ENCODE measurements at regions not wholly inside any gene's neighbourhood (a gene's known extent, or its start where the extent isn't known, plus 50 kb on each side); places are given as distances from the start of the nearest gene placed in this dataset.

GRCh38 chr10:8531116-8531515 lies 476.6 kb downstream of the GATA3 start:
- DNase-seq: no peak
- intact Hi-C loops (cut with DNase I; ENCODE audit: low total_unique reads): no loop called here
- Histone ChIP-seq H3K4me1 (no peaks in the 10 kb centered on the region), H3K9me3 (no peaks in the 10 kb centered on the region), H3K27ac (no peak overlapping the region), H3K36me3 (no peaks in the 10 kb centered on the region), H3K4me3 (no peak overlapping the region), H3K27me3 (no peaks in the 10 kb centered on the region)
- no peak for TF ChIP-seq CTCF (IDR thresholded peaks at IDR 0.05)

GRCh38 chr10:8532647-8533046 lies 478.2 kb downstream of the GATA3 start:
- DNase-seq: no peak
- TF ChIP-seq CTCF (IDR thresholded peaks at IDR 0.05): no peak
- H3K27ac ChIP-seq: no peak overlapping the region
- H3K27me3 ChIP-seq: no peaks in the 10 kb centered on the region
- intact Hi-C loops (cut with DNase I; ENCODE audit: low total_unique reads): no loop called here
- H3K4me3 ChIP-seq: no peak overlapping the region
- no peaks in the 10 kb centered on the region for H3K4me1 ChIP-seq
- no peaks in the 10 kb centered on the region for H3K36me3 ChIP-seq
- no peaks in the 10 kb centered on the region for H3K9me3 ChIP-seq

GRCh38 chr10:8533462-8533861 lies 479.0 kb downstream of the GATA3 start:
- H3K4me1 ChIP-seq: no peaks in the 10 kb centered on the region
- H3K9me3 ChIP-seq: no peaks in the 10 kb centered on the region
- H3K36me3 ChIP-seq: no peaks in the 10 kb centered on the region
- H3K27me3 ChIP-seq: no peaks in the 10 kb centered on the region
- no peak overlapping the region for H3K27ac ChIP-seq
- intact Hi-C loops (cut with DNase I; ENCODE audit: low total_unique reads): no loop called here
- no peak for TF ChIP-seq CTCF (IDR thresholded peaks at IDR 0.05)
- H3K4me3 ChIP-seq: no peak overlapping the region
- DNase-seq: no peak

GRCh38 chr10:8534096-8534495 lies 479.6 kb downstream of the GATA3 start:
- no peaks in the 10 kb centered on the region for H3K36me3 ChIP-seq
- no peaks in the 10 kb centered on the region for H3K4me1 ChIP-seq
- DNase-seq: no peak
- no peaks in the 10 kb centered on the region for H3K27me3 ChIP-seq
- no peaks in the 10 kb centered on the region for H3K9me3 ChIP-seq
- no peak overlapping the region for H3K4me3 ChIP-seq
- no peak for TF ChIP-seq CTCF (IDR thresholded peaks at IDR 0.05)
- intact Hi-C loops (cut with DNase I; ENCODE audit: low total_unique reads): no loop called here
- H3K27ac ChIP-seq: no peak overlapping the region

GRCh38 chr10:8534891-8535290 lies 480.4 kb downstream of the GATA3 start:
- Histone ChIP-seq H3K27ac (no peak overlapping the region), H3K4me3 (no peak overlapping the region), H3K27me3 (no peaks in the 10 kb centered on the region), H3K9me3 (no peaks in the 10 kb centered on the region), H3K36me3 (no peaks in the 10 kb centered on the region), H3K4me1 (no peaks in the 10 kb centered on the region)
- intact Hi-C loops (cut with DNase I; ENCODE audit: low total_unique reads): no loop called here
- DNase-seq: no peak
- no peak for TF ChIP-seq CTCF (IDR thresholded peaks at IDR 0.05)

- intact Hi-C loops (cut with DNase I; ENCODE audit: low total_unique reads): no loop called here
- TF ChIP-seq CTCF (IDR thresholded peaks at IDR 0.05): no peak
These were observed 484.6 kb downstream of the GATA3 start for GRCh38 chr10:8539056-8539455.

More at GRCh38 chr10:8539056-8539455, 484.6 kb downstream of the GATA3 start:
- DNase-seq: no peak
- H3K27me3 ChIP-seq: no peaks in the 10 kb centered on the region
- H3K4me3 ChIP-seq: no peak overlapping the region
- no peak overlapping the region for H3K27ac ChIP-seq
- H3K36me3 ChIP-seq: no peaks in the 10 kb centered on the region
- no peaks in the 10 kb centered on the region for H3K4me1 ChIP-seq
- H3K9me3 ChIP-seq: no peaks in the 10 kb centered on the region

Data from tibial artery (tissue), 4 donors.